ENCODE measurements at regions not wholly inside any gene's neighbourhood (a gene's known extent, or its start where the extent isn't known, plus 50 kb on each side); places are given as distances from the start of the nearest gene placed in this dataset.
"Not testable (repeated sequence)": the region's sequence is repeated elsewhere in the genome, so short reads cannot be mapped to it uniquely, and the experiment has no call there.

DNA sequence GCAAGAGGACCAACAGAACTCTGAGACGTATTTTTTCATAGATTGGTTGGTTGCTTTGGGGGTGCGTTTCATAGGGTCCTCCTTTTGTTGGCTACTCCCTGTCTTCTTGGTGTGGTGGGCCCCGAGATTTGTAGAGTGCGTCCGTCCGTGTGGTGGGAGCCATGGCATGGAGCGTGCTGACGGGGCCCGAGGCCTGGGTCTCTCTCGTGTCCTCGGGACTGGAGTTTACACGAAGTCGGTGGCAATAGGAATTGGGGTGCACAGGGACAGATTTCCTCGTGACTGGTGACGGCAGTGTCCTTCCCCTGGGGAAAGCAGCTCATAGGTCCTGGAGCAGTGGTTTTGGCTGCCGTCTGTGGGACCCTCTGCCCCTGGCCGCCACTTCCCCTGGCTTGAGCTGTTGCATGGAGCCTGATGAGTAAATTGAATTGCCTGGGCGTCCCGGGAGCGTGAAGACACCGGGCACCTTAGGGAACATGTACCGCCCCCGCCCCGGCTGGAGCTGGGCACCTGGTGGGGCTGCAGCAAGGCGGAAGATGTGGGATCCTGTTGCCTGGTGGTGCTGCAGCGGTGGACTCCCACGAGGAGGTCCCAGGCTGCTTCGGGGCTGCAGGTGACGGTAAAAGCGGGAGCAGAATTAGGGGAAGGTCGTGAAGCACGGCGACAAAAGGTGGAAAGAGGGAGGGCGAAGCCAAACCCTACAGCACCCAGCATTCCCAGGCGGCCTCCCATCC lies 153.7 kb upstream of the ALG10B start:
- no peaks in the 10 kb centered on the region for H3K36me3 ChIP-seq (ENCODE audit: control insufficient read depth, insufficient read depth, low read length)
- H3K27me3 ChIP-seq (replicated peaks; ENCODE audit: control insufficient read depth, insufficient read depth, low read length): no peaks in the 10 kb centered on the region
- DNase-seq (ENCODE audit: extremely low read depth, insufficient read length): no peak
- H3K4me3 ChIP-seq (replicated peaks; ENCODE audit: low read depth, low read length): no peak overlapping the region
- TF ChIP-seq, protein P1, sequence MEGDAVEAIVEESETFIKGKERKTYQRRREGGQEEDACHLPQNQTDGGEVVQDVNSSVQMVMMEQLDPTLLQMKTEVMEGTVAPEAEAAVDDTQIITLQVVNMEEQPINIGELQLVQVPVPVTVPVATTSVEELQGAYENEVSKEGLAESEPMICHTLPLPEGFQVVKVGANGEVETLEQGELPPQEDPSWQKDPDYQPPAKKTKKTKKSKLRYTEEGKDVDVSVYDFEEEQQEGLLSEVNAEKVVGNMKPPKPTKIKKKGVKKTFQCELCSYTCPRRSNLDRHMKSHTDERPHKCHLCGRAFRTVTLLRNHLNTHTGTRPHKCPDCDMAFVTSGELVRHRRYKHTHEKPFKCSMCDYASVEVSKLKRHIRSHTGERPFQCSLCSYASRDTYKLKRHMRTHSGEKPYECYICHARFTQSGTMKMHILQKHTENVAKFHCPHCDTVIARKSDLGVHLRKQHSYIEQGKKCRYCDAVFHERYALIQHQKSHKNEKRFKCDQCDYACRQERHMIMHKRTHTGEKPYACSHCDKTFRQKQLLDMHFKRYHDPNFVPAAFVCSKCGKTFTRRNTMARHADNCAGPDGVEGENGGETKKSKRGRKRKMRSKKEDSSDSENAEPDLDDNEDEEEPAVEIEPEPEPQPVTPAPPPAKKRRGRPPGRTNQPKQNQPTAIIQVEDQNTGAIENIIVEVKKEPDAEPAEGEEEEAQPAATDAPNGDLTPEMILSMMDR (IDR thresholded peaks at IDR 0.05; ENCODE audit: insufficient read depth, low read length, poor library complexity, severe bottlenecking): no peak

DNA sequence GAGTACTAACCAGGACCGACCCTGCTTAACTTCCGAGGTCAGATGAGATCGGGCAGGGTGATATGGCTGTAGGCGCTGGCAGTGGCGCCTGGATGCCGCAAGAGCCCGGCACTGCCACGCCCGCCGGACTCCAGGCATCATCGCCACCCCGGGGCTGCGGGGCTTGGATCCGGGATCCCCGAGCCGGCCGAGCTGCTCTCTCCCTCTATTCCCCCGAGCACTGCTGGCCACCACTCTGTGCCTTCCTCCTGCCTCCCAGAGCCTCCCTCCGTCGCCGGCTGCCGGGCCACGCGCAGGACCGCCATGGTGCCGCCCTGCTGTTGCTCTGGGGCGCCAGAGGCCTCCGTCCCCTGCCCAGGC lies 153.2 kb upstream of the ALG10B start:
- Histone ChIP-seq H3K27me3 (replicated peaks; ENCODE audit: control insufficient read depth, insufficient read depth, low read length) (no peaks in the 10 kb centered on the region), H3K4me3 (replicated peaks; ENCODE audit: low read depth, low read length) (no peak overlapping the region), H3K36me3 (ENCODE audit: control insufficient read depth, insufficient read depth, low read length) (no peaks in the 10 kb centered on the region)
- no peak for DNase-seq (ENCODE audit: extremely low read depth, insufficient read length)
- TF ChIP-seq, protein P1 (IDR thresholded peaks at IDR 0.05; ENCODE audit: insufficient read depth, low read length, poor library complexity, severe bottlenecking): no peak

DNA sequence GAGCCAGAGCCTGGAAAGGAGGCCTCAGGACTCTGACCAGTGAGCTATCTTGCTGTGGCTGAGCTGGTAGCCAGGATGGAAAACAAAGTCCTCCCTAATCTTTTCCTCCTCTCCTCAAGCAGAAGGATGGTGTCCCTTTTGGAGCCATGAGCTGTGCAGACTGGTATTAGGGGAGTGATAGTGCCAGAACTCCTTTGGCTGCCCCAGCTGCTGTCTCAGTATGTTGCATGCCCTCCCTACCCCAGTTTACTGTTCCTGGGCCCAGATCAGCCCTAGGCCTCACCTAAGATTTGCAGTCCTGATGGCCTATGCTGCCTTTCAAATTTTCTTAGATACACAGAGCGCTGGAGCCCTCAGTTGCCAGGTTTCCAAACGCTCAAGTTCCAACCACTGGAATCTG lies 150.3 kb upstream of the ALG10B start:
- TF ChIP-seq, protein P1 (IDR thresholded peaks at IDR 0.05; ENCODE audit: insufficient read depth, low read length, poor library complexity, severe bottlenecking): no peak
- H3K4me3 ChIP-seq (replicated peaks; ENCODE audit: low read depth, low read length): no peak overlapping the region
- no peaks in the 10 kb centered on the region for H3K27me3 ChIP-seq (replicated peaks; ENCODE audit: control insufficient read depth, insufficient read depth, low read length)
- DNase-seq (ENCODE audit: extremely low read depth, insufficient read length): no peak
- no peaks in the 10 kb centered on the region for H3K36me3 ChIP-seq (ENCODE audit: control insufficient read depth, insufficient read depth, low read length)

DNA sequence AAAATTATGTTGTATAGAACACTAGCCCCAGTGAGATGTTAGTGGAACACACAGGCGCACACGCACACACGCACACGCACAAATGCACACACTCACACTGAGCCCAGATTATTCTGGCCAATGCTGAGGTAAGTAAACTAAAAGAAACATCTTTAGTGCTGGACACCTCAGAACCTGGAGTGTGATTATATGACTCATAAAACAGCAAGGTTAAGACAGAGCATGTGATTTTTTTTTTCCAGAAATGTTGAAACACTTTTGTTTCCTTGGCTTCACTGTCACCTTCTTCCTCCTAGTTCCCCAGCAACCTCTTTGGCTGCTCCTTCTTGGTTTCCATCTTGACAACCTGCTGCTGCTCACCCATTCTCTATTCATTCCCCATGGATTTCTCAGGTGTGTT lies 141.0 kb upstream of the ALG10B start:
- no peak overlapping the region for H3K4me3 ChIP-seq (replicated peaks; ENCODE audit: low read depth, low read length)
- TF ChIP-seq, protein P1 (IDR thresholded peaks at IDR 0.05; ENCODE audit: insufficient read depth, low read length, poor library complexity, severe bottlenecking): no peak
- DNase-seq (ENCODE audit: extremely low read depth, insufficient read length): no peak
- H3K27me3 ChIP-seq (replicated peaks; ENCODE audit: control insufficient read depth, insufficient read depth, low read length): no peaks in the 10 kb centered on the region
- no peaks in the 10 kb centered on the region for H3K36me3 ChIP-seq (ENCODE audit: control insufficient read depth, insufficient read depth, low read length)

DNA sequence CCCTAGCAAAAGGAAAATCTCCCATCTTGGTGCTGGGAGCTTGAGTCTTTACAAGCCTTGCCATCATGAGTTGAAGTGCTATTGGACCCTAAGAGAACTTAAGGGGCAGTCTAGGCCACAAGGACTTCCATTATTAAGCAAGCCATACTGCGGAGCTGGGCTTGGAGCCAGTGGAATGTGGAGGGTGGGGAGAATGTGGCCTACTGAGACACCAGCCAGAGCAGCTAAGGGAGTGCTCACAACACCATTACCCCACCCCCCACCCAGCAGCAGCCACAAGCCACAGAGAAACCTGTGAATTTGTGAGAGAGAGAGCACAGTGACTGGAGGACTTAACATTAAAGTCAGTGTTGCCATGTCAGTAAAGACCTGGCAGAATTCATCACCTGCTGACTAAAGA lies 133.0 kb upstream of the ALG10B start:
- not testable (repeated sequence) for H3K27me3 ChIP-seq (replicated peaks; ENCODE audit: control insufficient read depth, insufficient read depth, low read length); H3K4me3 ChIP-seq (replicated peaks; ENCODE audit: low read depth, low read length); H3K36me3 ChIP-seq (ENCODE audit: control insufficient read depth, insufficient read depth, low read length); DNase-seq (ENCODE audit: extremely low read depth, insufficient read length)

DNA sequence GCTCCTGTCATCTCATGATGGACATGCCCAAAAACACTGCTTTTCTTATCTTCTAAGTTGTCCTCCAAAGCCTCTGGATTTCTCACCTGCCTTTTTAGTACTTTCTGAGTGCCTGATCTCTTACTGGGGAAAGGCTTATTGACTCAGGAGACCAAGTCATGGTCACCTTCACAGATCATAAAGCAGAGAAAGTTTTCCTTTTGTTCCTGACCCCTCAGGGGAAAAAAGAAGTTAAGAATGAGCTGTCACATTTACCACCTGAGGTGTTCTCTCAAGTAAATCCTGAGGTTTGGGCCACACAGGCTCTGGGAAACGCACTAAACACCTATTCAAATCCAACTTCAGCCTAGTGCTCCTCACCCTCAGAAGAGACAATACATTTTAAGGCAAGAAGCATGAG lies 119.3 kb upstream of the ALG10B start:
- not testable (repeated sequence) for H3K36me3 ChIP-seq (ENCODE audit: control insufficient read depth, insufficient read depth, low read length); H3K27me3 ChIP-seq (replicated peaks; ENCODE audit: control insufficient read depth, insufficient read depth, low read length); H3K4me3 ChIP-seq (replicated peaks; ENCODE audit: low read depth, low read length); DNase-seq (ENCODE audit: extremely low read depth, insufficient read length)

Data from GM06990 (cell line).